Progenitor cell of endocrine pancreas (in vitro differentiated cells): ENCODE measurements at regions not wholly inside any gene's neighbourhood (a gene's known extent, or its start where the extent isn't known, plus 50 kb on each side); places are given as distances from the start of the nearest gene placed in this dataset.
"Not testable (repeated sequence)": the region's sequence is repeated elsewhere in the genome, so short reads cannot be mapped to it uniquely, and the experiment has no call there.

ENCODE experiments used
- DNase-seq: peaks from one replicate; pipeline ENCODE4 v3.0.0; 2021; ENCODE audit warnings: low spot score; ENCODE audit not compliant: unreplicated experiment
- H3K27ac Mint-ChIP-seq: 2 replicates; pipeline ENCODE4 v1.8.0; 2021; ENCODE audit warnings: mild to moderate bottlenecking, moderate library complexity, mixed read lengths
- H3K27me3 Mint-ChIP-seq: 2 replicates; pipeline ENCODE4 v1.8.0; 2021; ENCODE audit warnings: mixed read lengths
- H3K36me3 Mint-ChIP-seq: 2 replicates; pipeline ENCODE4 v1.8.0; 2022; ENCODE audit warnings: mixed read lengths; ENCODE audit not compliant: insufficient read depth
- H3K4me1 Mint-ChIP-seq: 2 replicates; pipeline ENCODE4 v1.8.0; 2021; ENCODE audit warnings: low read depth, mixed read lengths
- H3K4me3 Mint-ChIP-seq: 2 replicates; pipeline ENCODE4 v1.8.0; 2021; ENCODE audit warnings: low read depth, mild to moderate bottlenecking, moderate library complexity, mixed read lengths
- H3K9me3 Mint-ChIP-seq: 2 replicates; pipeline ENCODE4 v1.8.0; 2021; ENCODE audit warnings: low read depth, mixed read lengths
- CTCF ChIP-seq: fragments of 200-600 bp; sonication (generic); IDR thresholded peaks from one replicate; pipeline ENCODE4 v1.5.0; 2021; ENCODE audit warnings: antibody characterized with exemption, mild to moderate bottlenecking; ENCODE audit not compliant: unreplicated experiment

DNA sequence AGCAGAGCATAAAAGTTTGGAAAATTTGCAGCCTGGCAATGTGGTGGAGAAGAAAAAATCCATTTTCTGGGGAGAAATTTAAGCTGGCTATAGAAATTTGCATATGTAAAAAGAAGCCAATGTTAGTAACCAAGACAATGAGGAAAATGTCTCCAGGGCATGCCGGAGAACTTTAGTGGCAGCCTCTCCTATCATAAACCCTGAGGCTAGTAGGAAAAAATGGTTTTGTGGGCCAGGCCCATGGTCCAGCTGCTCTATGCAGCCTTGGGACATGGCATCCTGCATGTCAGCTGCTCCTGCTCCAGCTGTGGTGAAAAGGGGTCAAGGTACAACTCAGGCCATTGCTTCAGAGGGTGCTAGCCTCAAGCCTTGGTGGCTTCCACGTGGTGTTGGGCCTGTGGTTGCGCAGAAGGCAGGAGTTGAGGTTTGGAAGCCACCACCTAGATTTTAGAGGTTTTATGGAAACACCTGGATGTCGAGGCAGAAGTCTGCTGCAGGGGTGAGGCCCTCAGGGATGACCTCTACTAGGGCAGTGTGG is 101.8 kb upstream of the SYNCRIP start:
- DNase-seq = no peak
- peak overlapping the region; percentile 38 for H3K27ac Mint-ChIP-seq
- H3K27me3 Mint-ChIP-seq = no peaks in the 10 kb centered on the region
- no peaks in the 10 kb centered on the region for H3K4me1 Mint-ChIP-seq
- no peak for TF ChIP-seq CTCF
- H3K36me3 Mint-ChIP-seq = no peaks in the 10 kb centered on the region
- H3K9me3 Mint-ChIP-seq = peaks cover 13% of the 10 kb centered on the region
- no peak overlapping the region for H3K4me3 Mint-ChIP-seq

DNA sequence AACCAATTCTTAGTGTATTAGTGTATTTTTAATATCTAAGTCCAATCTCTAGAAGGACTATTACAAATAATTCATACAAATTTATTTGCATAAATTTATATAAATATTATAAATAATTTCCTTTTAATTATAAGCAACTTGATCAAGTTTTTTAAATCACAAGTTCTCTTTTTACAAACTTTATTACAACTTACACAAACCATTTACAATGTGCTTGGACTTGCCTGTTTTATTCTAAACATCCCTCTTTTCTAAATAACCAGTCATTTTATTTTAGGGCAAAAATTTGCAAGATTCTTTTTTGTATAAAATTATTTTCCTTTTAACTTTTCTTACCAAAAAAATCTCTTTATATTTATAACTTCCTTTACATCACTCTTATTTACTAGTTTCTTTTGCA is 83.5 kb upstream of the SYNCRIP start:
- H3K9me3 Mint-ChIP-seq = peaks cover 13% of the 10 kb centered on the region
- peaks cover 2% of the 10 kb centered on the region for H3K36me3 Mint-ChIP-seq
- no peak overlapping the region for H3K27ac Mint-ChIP-seq
- DNase-seq = no peak
- H3K4me1 Mint-ChIP-seq = no peaks in the 10 kb centered on the region
- H3K27me3 Mint-ChIP-seq = no peaks in the 10 kb centered on the region
- no peak for TF ChIP-seq CTCF
- H3K4me3 Mint-ChIP-seq = no peak overlapping the region

- Mint-ChIP-seq H3K36me3 (no peaks in the 10 kb centered on the region), H3K27ac (no peak overlapping the region), H3K27me3 (no peaks in the 10 kb centered on the region), H3K4me3 (no peak overlapping the region), H3K9me3 (peaks cover 4% of the 10 kb centered on the region), H3K4me1 (no peaks in the 10 kb centered on the region)
- DNase-seq = no peak
- no peak for TF ChIP-seq CTCF
Measured at GRCh38 chr6:85715797-85716196, 73.1 kb upstream of the SYNCRIP start.

- Mint-ChIP-seq H3K4me1 (no peaks in the 10 kb centered on the region), H3K9me3 (peaks cover 8% of the 10 kb centered on the region), H3K27me3 (no peaks in the 10 kb centered on the region), H3K4me3 (no peak overlapping the region), H3K36me3 (no peaks in the 10 kb centered on the region), H3K27ac (no peak overlapping the region)
- no peak for TF ChIP-seq CTCF
- DNase-seq = no peak
Measured at GRCh38 chr6:85714893-85715530, 72.3 kb upstream of the SYNCRIP start.

DNA sequence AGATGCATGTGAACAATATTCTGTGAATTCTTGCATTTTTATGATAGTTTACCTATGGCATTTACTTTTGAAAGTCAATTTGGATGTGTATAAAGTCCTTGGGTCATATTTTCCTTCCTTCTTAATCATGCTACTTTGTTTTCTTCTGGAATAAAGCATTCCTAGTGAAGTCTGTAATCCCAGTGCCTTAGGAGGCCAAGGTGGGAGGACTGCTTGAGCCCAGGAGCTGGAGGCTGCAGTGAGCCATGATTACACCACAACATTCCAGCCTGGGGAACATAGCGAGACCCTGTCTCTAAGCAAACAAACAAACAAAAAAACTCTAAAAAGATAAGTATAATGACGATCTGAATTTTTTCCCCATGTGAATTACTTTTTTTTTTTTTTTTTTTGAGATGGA is 69.7 kb upstream of the SYNCRIP start:
- Mint-ChIP-seq H3K36me3 (no peaks in the 10 kb centered on the region), H3K27ac (no peak overlapping the region), H3K9me3 (peaks cover 11% of the 10 kb centered on the region), H3K4me1 (no peaks in the 10 kb centered on the region), H3K4me3 (no peak overlapping the region), H3K27me3 (no peaks in the 10 kb centered on the region)
- DNase-seq = no peak
- no peak for TF ChIP-seq CTCF

- H3K4me3 Mint-ChIP-seq, H3K9me3 Mint-ChIP-seq, H3K27me3 Mint-ChIP-seq, H3K36me3 Mint-ChIP-seq, H3K27ac Mint-ChIP-seq, H3K4me1 Mint-ChIP-seq, DNase-seq: not testable (repeated sequence)
Measured at GRCh38 chr6:85707515-85708145, 64.9 kb upstream of the SYNCRIP start.
